ENCODE measurements at regions not wholly inside any gene's neighbourhood (a gene's known extent, or its start where the extent isn't known, plus 50 kb on each side); places are given as distances from the start of the nearest gene placed in this dataset.

DNA sequence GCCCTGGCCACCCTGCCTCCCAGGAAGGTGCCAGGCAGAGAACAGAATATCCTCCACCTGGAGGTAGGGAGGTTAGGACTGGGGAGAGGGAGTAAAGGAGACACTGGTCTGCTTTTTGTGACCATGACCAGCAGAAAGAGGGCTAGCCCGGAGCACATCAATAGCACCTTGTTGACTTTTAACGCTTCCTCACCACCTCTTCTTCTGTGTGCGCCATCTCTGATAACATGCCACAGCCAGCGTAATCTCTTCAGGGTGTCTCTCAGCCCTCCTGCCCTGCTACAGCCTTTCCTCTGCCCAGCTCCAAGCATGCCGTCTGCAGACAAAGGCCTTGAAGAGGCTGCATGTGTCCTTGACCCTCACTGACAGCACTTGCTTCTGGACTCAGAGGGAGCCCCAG lies 50.9 kb upstream of the GJA5 start:
- DNase-seq (ENCODE audit: low spot score) = no peak

DNA sequence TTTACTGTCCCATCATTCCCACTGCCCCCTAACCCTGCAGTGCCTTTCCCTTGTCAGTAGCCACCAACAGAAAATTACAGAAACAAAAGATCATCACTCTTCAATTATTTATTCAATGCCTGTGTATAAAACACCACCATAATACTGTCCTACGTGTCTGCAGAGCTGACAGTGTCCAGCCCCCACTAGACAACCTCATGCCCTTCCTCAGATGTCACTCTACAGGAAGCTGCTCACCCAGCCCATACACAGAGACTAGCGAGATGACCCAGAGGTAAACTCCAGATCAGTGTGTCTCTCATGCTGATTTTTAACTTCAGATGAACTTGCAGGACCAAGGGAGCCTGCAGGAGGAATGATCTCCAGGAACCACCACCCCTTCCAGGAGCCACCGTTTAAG lies 51.3 kb upstream of the GJA5 start:
- no peak for DNase-seq (ENCODE audit: low spot score)

DNA sequence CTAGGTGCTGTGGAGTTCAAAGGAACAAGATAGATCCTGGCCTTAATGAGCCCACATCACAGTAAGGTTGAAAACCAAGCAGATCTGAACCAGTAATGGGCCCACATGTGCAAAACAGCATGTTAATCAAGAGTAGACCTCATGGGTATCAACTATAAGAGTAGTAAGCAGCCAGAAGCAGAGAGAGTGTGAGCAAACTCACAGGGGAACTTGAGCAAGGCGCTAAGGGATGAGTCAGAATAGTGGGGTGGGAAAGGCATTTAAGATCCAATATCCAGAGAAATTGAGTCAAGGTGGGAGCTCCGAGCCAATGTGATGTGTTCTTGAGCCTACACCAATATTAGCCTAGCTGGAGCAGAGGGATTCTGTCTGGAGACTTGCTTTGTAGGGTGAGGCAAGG lies 52.4 kb upstream of the GJA5 start:
- no peak for DNase-seq (ENCODE audit: low spot score)

DNA sequence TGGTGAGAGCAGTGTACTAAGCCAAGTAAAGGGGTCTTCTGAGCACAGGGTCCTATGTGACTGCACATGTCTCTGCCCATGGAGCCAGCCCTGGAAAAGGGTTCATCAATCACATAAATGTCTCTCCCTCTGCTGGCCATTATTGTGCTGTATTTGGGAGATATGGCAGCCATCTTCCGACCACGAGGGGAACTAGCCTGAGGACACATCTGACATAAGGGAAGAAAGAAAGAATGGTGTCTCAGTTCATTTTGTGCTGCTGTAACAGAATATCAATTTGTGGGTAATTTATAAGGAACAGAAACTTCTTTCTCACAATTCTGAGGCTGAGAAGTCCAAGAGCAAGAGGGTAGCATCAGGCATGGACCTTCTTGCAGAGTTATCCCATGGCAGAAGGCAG lies 55.1 kb upstream of the GJA5 start:
- DNase-seq (ENCODE audit: low spot score) = no peak

DNA sequence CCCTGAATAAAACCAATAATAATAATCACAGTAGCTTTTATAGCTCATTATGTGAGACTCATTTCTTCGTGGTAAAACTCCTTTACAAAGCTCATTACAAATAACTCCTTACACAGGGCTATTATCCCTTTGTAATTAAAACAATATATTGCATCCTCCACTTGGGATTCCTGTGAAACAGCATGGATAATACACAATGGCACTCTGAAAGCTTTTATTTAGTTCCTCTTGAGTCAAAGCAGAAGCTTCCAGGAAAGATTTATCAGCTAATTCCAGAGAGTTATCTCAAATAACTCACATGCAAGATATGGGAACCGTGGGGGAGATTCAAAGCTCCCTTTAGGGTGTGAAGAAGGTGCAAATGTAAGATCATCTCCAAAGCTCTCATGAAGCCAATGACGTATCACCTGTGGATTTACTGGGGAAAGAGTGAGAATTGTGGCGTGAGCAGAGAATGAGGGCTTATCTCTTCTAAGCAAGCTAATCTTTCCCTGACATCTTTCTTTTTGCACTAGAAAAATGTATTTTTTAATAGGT lies 60.4 kb upstream of the GJA5 start:
- no peak for DNase-seq (ENCODE audit: low spot score)

DNA sequence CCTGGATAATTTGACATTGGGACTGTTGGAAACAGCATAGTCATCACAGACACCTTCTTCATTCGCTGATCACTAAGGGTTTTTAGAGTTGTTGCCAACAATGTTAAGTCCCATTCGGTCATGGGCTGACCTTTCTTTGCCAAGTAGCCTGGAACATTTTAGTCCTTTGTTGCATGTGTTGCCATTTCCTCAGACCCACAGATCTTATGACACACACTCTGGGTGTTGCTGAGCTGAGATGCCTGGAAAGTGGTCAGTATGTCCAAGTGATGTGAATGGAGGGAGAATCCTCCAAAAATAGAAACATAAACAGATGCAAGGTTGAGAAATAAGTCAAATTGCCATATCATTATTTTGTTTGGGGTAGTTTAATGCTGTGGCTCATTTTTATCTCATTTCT lies 61.5 kb upstream of the GJA5 start:
- no peak for DNase-seq (ENCODE audit: low spot score)

DNA sequence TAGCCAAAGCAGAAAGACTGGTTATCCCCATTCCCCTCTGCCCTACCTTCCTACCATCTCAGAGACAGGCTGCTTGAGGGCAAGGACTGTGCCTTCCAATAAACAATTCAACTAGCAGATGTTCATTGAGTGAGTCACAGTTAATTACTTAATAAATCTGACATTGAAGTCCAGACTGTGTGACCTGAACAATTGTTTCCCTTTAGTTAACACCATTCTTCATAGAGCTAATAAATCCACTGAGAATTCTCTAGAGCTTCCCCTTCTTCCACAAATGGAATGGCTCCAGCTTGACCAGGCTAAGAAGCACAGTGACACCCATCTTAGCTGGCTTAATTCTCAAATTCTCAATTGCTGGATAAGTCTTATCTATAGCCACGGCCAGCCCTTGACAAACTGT lies 61.9 kb upstream of the GJA5 start:
- DNase-seq (ENCODE audit: low spot score) = peak; percentile 6

DNA sequence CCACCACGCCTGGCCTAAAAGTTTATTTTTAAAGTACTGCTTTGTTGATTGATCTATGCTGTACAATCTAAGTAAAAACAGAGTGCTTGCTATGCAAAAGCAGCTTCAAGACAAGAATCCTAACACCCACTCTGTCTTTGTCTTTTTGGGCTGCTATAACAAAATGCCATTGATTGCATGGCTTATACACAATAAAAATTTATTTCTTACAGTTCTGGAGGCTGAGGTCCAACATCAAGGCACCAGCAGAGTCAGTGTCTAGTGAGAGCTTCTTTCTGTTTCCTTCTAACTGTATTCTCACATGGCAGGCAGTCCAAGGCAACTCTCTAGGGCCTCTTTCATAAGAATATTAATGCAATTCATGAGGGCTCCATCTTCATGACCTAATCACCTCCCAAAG lies 63.6 kb upstream of the GJA5 start:
- no peak for DNase-seq (ENCODE audit: low spot score)

DNA sequence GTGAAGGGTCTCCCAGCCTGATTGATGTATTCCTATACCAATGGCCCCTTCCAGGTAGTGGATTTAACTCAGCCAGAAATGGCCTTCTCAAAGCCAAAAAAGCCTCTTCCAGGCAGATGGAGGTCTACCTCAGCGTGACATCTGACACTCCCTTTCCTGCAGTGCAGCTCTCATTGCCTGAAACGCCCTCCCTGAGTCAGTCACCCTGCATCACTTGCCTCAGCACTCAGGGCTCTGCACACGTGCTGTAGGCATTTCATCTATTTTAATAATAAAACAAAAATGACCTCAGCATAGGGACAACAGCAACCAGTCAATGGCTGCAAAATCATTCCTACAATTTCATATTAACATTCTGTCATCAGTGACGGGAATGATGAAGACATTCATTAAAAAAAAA lies 64.4 kb upstream of the GJA5 start:
- DNase-seq (ENCODE audit: low spot score) = no peak

DNA sequence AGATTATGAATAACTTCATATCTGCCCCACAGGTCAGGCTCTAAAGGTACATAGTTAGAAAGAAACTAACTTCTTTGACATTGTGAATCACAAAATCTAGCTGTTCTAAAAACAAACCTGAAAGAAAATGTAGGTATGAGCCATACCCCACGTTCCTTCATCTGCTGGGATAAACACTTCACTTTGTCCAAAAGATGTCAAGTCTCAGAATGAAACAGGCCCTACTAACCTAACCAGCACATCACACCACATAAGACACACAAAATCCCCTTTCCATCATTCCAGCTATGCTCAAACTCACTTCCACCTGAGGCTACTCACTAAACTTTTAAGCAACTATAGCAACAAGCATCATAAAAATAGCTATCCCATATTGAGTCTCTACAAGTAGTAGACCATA lies 65.2 kb upstream of the GJA5 start:
- DNase-seq (ENCODE audit: low spot score) = no peak

DNA sequence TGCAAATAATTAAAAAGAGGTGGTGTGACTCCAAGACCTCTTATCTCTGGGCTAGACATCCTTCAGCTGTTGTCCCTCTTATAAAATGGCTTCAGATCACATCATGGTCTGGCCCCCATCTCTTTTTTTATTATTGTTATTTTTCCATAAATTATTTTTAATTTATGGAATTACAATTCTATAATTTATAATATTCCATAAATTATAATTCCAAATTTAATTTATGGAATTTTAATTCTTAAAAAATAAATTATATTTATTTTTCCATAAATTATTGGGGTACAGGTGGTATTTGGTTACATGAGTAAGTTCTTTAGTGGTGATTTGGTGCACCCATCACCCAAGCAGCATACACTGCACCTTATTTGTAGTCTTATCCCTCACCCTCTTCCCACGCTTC lies 65.9 kb upstream of the GJA5 start:
- no peak for DNase-seq (ENCODE audit: low spot score)

DNA sequence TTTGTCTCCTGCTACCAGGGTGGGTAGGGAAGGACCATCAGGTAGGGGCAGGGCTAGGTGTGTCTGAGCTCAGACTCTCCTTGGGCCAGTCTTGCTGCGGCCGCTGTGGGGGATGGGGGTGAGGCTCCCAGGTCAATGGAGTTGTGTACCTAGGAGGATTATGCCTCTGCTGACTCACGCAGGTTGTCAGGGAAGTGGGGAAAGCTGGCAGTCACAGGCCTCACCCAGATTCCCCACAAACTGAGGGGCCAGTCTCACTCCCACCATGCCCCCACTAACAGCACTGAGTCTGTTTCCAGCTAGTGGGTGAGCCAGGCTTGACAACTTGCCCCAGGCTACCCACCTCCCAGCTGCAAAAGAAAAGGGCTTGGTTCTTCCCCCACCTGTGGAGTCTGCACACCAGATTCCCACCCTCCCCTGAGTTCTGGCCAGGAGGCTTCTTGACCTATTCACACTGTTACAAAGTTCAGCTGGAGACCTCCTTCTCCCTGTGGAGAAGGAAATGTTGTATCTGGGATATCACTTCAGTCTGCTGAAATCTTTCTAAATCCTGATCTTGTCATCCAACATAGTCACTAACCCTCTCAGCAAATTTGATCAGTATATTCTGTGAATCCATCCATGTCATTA lies 69.2 kb upstream of the GJA8 start:
- no peak for DNase-seq (ENCODE audit: low spot score)

DNA sequence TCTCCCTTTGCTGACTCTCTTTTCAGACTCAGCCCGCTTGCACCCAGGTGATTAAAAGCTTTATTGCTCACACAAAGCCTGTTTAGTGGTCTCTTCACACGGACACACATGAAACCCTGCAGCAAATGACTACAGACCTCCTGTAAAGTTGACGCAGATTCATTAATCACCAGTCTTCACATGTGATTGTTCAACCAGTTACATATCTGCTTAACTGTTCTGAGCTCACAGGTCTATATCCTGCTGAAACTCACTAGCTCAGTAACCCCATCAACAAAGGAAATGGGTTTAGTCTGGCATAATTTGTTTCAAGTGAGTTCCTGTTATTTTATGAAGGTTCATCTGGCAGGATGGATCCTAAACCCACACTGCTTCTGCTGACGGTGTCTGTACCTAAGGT lies 68.4 kb upstream of the GJA8 start:
- DNase-seq (ENCODE audit: low spot score) = no peak

DNA sequence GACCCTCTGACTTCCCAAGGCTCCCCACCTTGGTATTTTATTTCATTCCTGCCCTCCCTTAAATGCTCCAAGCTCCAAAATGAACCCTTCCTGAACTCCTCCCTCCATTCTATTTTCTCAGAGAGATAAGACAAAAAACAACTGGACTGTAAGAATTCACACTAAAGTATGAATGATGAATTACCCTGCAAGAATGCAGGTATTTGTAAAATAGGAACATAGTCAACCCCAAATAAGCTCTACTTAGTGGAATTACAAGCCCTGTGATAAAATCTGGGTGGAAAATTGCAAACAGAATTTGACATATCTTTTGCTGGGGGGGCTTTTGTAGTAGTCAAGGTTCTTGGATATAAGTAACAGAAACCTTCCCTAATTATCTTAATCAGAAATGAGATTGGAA lies 67.8 kb upstream of the GJA8 start:
- no peak for DNase-seq (ENCODE audit: low spot score)

DNA sequence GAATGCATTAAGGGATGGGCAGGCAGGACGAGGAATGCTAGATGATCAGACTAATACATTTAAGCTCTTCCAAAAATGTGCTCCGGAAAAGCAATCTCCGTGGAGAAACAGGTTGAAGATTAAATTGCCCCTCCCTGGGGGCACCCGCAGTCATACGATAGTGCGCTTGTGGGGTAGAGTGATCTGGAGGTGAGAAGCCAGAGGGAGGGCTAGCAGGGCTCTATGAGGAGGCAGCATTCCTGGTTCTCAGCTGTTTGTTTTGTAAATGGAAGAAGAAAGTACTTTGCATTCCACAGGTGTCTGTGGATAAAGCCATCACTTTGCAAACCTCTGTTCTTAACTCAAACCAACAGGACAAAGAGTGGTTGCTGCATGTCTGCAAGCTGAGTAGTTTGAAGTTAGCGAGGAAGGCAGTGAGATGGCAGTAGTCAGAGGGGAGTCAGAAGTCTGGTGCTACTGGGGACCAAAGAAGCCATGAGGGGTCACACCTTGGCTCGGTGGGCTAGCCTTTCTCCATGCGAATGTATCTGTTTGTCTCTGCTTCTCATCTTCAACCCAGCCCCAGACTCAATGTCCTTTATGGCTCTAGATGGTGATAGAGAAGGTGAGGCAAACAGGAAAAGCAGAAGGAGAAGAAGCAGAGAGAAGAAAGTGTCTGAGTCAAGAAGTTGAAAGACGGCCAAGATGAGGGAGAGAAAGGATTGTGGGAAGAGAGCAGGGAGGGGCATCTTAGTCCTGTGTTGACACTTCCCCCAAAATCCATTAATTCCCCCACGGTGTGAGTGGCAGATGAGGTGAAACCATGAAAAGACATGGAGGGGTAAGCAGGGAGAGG lies 65.2 kb upstream of the GJA8 start:
- no peak for DNase-seq (ENCODE audit: low spot score)

DNA sequence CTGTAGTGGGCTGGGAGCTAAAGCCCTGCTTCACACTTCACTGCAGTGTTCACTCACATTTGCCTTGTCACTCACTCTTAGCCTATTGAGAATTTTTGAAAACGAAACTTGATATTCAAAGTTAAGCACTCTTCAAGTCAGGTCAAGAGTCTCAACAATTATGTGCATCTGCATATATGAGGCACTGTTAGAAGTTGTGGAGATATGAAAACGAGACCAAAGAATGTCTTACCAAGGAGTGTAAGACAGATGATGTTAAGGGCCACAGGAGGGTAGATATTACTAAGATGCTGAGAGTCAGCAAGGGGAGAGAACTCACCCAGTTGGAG lies 64.7 kb upstream of the GJA8 start:
- no peak for DNase-seq (ENCODE audit: low spot score)

DNA sequence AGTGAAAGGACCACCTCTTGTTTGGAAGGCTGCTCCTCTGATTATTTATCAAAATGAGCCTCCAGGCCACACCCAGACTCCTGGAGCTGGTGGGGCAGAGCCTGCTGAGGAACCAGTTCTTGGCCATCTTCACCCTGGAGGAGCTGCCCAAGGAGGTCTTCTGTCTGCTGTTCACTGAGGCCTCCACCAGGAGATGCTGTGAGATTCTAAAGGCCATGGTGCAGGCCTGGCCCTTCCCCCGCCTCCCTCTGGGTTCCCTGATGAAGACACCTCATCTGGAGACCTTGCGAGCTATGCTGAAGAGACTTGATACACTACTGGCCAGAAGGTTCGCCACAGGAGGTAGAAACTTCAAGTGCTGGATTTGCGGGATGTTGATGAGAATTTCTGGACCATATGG lies 61.7 kb upstream of the GJA8 start:
- no peak for DNase-seq (ENCODE audit: low spot score)

DNA sequence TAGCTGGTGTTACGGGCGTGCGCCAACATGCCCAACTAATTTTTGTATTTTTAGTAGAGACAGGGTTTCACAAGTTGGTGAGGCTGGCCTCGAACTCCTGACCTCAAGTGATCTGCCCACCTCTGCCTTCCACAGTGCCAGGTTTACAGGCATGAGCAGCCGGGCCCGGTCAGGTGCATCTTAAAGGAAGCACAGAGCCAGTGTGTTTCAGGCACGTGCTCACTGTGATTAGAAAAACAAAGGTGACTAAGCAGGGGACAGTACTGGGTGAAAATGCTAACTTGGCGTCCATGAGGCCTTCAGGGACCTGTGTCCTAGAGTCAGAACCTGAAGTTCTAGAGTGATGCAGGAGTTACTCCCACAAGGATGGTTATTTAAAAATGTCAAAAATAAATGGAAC lies 60.0 kb upstream of the GJA8 start:
- no peak for DNase-seq (ENCODE audit: low spot score)

DNA sequence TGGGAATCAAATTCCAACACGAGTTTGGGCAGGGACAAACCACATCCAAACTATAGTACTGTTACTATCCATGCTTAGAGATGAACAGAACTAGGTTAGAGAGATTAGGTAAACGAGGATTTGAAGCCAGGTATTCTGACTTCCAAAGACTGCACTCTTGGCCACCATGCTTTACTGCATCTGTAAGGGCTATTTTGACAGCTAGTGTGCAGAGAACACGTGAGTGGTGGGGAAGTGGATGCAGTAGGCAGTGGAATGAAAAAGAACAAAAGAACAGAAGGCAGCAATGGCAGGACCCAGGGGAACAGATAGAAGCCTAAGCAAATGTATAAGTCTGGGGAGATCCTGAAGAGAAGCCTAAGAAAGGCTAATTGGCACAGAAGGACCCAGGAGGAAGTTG lies 59.1 kb upstream of the GJA8 start:
- DNase-seq (ENCODE audit: low spot score) = no peak

DNA sequence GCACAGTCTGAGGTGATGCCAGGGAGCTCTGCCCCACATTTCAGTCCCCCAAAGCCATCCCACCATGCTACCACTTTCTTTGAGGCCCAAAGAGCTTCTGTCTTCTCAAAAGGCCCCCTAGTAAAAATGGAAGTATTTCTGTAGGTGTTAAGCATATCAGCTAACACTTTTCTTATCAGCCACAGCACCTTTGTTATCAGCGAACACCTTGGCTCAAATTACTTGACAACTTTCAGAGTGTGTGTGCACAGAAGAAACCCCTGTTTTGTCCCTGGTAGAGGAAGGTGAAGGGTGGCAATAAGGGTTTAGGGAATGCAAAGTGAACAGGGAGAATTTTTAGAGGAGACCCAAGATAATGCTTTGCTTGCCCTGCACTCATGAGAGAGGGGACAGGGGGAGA lies 54.8 kb upstream of the GJA8 start:
- no peak for DNase-seq (ENCODE audit: low spot score)

DNA sequence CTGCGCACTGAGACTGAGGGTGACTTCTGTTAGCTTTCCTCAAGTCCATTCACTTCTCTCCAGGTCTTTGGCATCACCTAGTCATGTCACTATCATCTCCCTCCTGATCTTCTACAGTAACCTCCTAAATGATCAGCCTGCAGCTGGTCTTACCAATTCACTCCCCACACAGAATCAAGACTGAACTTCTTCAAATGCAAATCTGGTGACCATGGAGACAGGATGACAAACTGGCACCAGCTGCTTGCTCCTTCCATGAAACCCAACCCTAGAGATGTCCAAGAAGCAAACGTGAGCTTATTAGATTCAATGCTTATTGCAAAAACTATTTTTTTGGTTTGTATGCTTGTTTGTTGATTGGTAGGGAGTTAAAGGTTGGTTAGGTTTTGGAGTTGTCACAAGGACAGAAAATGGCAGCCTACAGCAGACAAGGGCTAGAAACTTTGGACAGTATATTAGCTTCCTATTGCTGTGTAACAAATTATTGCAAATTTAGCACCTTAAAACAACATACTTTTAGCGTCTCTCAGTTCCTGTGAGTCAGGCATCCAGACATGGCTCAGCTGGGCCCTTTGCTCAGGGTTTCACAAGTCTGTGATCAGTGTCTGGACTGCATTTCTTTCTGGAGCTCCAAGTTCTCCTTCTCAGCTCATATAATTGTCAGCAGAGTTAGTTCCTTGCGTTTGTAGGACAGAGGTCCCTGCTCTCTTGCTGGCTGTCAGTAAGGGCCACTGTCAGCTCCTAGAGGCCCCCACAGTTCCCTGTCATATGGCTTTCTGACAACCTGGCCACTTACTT lies 53.3 kb upstream of the GJA8 start:
- DNase-seq (ENCODE audit: low spot score) = no peak

DNA sequence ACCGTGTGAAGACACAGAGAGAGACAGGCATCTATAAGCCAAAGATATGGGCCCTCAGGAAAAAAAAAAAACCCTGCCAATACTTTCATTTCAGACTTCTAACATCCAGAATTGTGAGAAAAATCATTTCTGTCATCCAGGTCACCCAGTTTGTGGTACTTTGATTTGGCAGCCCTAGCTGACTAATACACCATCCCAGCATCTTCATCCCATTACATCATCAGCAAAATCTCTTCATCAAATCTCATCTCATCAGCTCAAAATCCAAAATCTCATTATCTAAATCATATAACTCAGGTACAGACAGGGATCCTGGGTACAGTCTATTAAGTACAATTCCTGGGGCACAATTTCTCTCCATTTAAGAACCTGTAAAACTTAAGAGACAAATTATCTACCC lies 51.9 kb upstream of the GJA8 start:
- DNase-seq (ENCODE audit: low spot score) = no peak

DNA sequence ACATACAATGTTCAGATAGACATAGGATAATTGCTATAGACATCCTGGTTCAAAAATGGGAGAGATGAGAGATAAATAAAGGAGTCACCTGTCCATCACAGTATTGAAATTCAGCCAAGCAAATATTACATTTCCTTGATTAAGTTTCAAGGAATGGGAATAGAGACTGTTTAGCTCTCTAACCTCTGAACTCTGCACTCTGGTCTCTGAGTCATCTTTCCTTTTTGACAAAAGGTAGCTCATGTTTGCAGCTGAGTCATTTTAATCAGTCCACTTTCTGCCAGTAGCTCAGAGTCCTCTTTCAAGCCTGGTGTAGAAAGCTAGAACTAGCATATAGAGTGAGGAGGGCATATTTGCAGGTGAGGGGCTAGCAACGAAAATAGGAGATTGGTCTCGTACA lies 51.4 kb upstream of the GJA8 start:
- no peak for DNase-seq (ENCODE audit: low spot score)

All from A172 (cell line).